ENCODE measurements at regions not wholly inside any gene's neighbourhood (a gene's known extent, or its start where the extent isn't known, plus 50 kb on each side); places are given as distances from the start of the nearest gene placed in this dataset.
"Not testable (repeated sequence)": the region's sequence is repeated elsewhere in the genome, so short reads cannot be mapped to it uniquely, and the experiment has no call there.

DNA sequence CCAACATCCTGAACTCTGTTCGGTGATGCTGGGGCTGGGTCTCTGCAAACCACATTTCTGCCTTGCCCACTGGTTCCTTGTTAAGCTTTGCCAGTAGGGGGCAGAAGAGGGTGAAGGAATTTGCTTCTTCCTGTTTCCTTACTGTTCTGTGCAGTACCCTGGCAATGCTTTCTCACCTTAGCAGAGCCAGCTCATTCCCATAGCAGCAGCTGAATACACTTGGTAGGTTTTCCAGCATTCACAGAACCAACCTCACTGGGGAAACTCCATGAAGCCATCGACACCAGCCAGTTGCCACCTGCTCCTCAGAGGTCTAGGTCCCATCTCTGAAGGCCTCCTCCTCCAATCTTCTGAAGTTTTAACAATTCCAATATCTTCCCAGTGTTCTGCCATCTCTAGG, 308.4 kb downstream of the PDCD6IP start:
- DNase-seq (ENCODE audit: low read depth) = peak; percentile 70
- no peak overlapping the region for H3K4me3 ChIP-seq (ENCODE audit: low read depth, low read length)
- TF ChIP-seq, protein P1, sequence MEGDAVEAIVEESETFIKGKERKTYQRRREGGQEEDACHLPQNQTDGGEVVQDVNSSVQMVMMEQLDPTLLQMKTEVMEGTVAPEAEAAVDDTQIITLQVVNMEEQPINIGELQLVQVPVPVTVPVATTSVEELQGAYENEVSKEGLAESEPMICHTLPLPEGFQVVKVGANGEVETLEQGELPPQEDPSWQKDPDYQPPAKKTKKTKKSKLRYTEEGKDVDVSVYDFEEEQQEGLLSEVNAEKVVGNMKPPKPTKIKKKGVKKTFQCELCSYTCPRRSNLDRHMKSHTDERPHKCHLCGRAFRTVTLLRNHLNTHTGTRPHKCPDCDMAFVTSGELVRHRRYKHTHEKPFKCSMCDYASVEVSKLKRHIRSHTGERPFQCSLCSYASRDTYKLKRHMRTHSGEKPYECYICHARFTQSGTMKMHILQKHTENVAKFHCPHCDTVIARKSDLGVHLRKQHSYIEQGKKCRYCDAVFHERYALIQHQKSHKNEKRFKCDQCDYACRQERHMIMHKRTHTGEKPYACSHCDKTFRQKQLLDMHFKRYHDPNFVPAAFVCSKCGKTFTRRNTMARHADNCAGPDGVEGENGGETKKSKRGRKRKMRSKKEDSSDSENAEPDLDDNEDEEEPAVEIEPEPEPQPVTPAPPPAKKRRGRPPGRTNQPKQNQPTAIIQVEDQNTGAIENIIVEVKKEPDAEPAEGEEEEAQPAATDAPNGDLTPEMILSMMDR (IDR thresholded peaks at IDR 0.05; ENCODE audit: insufficient read depth, low read depth, low read length, missing control alignments) = peak; percentile 70

DNA sequence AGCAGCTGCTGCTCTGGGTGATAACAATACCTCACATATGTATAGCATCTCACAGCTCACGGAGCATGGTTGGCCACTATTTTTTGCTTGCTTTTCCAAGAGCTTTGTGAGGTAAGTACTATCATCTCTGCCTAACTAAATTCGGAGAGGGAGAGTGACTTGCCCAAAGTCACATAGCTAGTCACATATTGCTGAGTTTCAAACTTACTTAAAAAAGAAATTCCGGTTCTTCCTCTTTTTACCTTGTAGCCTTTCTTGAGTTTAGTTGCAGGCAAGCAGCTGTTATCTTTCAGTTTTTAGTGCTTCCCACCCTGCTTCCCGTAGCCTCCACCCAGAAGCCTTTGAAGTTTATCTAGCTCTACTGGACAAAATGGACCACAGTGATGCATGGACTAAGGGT, 309.2 kb downstream of the PDCD6IP start:
- DNase-seq (ENCODE audit: low read depth) = peak; percentile 44
- TF ChIP-seq, protein P1 (IDR thresholded peaks at IDR 0.05; ENCODE audit: insufficient read depth, low read depth, low read length, missing control alignments) = no peak
- no peak overlapping the region for H3K4me3 ChIP-seq (ENCODE audit: low read depth, low read length)

DNA sequence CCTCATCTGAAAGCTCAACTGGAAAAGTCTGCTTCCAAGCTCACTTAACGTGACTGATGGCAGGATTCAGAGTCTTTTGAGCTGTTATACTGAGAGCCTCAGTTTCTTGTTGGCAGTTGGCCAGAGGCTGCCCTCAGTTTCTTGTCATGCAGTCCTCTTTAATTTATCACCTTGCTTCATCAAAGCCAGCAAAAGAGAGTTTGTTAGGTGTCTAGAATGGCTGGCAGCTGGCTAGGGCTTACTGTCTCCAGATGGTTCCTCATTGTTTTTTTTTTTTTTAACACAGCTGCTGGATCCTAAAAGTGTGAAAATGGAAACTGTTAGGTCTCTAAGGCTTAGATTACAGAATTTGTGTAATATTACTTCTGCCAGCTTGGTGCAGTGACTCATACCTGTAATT, 310.6 kb downstream of the PDCD6IP start:
- TF ChIP-seq, protein P1 (IDR thresholded peaks at IDR 0.05; ENCODE audit: insufficient read depth, low read depth, low read length, missing control alignments) = no peak
- DNase-seq (ENCODE audit: low read depth) = no peak
- no peak overlapping the region for H3K4me3 ChIP-seq (ENCODE audit: low read depth, low read length)

DNA sequence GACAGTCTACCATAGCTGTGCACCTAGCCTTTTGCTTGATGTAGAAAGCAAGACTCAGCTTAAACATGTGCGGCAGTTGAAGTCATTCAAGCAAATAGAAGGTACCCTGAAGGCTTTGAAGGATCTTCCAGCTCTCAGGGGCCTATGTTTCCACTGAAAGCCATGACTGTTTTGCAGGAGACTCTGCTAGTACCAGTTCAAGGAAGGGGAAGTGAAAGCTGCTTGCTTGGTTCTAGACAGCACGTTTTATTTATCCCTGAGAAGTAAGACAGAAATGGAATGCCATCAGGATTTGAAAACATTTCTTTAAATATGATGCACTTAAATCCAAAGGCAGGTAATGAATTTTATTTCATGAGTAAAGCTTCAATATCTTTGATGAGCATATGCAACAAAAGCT, 311.4 kb downstream of the PDCD6IP start:
- H3K4me3 ChIP-seq (ENCODE audit: low read depth, low read length) = no peak overlapping the region
- TF ChIP-seq, protein P1 (IDR thresholded peaks at IDR 0.05; ENCODE audit: insufficient read depth, low read depth, low read length, missing control alignments) = no peak
- DNase-seq (ENCODE audit: low read depth) = peak; percentile 19

DNA sequence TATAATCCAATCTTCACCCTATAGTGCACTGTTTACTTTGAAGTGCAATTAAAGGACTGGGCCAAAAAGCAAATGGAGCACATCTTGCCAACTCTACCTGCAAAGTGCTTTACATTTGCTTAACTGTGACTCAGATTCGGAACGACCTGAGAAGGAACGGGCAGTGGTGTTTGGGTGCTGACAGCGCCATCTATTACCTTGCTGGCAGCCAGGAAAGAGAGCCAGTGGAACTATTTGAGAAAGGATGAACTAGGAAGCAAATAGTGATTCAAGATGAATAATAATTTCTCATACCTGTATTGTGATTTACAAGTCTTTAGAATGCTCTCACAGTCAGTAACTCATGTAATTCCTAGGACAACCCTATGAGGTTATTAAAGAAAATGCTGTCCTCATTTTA, 312.9 kb downstream of the PDCD6IP start:
- DNase-seq (ENCODE audit: low read depth) = no peak
- H3K4me3 ChIP-seq (ENCODE audit: low read depth, low read length) = no peak overlapping the region
- TF ChIP-seq, protein P1 (IDR thresholded peaks at IDR 0.05; ENCODE audit: insufficient read depth, low read depth, low read length, missing control alignments) = no peak

DNA sequence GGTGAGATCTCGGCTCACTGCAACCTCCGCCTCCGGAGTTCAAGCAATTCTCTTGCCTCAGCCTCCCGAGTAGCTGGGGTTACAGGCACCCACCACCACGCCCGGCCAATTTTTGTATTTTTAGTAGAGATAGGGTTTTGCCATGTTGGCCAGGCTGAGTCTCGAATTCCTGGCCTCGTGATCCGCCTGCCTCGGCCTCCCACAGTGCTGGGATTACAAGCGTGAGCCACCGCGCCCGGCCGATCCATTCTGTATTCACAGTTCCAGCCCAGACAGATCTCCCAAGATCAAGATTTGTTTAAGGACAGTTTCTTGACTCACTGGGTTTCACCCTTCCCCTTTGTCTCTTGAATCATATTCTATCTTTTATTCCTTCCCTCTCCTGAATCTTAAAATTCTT, 313.8 kb downstream of the PDCD6IP start:
- not testable (repeated sequence) for DNase-seq (ENCODE audit: low read depth); H3K4me3 ChIP-seq (ENCODE audit: low read depth, low read length)

DNA sequence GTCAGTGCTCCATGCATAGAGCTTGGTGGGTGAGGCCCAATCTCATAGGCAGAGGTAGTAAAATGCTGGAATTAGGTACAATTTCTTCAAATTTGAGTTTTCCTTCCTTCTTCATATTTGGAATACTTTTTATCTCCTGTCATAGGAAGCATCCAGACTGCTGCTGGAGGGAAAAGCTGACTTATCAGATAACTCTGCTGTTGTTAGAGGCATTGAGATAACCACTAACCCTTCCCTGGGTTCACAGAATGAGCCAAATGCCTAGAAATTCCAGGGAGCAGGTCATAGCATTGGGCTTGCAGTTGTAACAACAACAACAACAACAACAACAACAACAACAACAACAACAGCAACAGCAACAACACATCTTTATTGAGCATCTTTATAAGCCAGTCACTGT, 332.7 kb downstream of the PDCD6IP start:
- TF ChIP-seq, protein P1 (IDR thresholded peaks at IDR 0.05; ENCODE audit: insufficient read depth, low read depth, low read length, missing control alignments) = no peak
- DNase-seq (ENCODE audit: low read depth) = no peak
- no peak overlapping the region for H3K4me3 ChIP-seq (ENCODE audit: low read depth, low read length)
